NK-92 (cell line): ENCODE measurements at regions not wholly inside any gene's neighbourhood (a gene's known extent, or its start where the extent isn't known, plus 50 kb on each side); places are given as distances from the start of the nearest gene placed in this dataset.

Experiments used
- DNase-seq: peaks from one replicate; lab custom pipeline; 2025; ENCODE audit not compliant: unreplicated experiment; lab: John Stamatoyannopoulos, UW

DNA sequence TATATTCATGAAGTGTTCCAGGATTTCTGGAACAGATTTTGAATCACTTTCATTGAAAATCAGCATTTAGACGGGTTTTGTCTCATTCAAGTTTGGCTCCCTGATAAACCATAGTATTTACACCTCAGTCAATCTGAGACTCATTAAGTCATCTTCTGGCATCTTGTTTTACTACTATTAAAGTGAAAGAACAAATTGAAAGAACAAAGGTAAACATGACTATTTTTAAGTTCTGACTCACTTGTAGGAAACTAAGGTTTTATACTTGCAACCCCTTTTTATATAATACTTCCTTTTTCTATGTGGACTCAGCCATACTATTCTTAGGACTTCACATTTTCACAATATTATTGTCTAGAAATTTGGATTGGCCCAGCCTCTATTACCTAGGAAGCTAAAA is 854.4 kb downstream of the SQOR start:
- no peak for DNase-seq

DNA sequence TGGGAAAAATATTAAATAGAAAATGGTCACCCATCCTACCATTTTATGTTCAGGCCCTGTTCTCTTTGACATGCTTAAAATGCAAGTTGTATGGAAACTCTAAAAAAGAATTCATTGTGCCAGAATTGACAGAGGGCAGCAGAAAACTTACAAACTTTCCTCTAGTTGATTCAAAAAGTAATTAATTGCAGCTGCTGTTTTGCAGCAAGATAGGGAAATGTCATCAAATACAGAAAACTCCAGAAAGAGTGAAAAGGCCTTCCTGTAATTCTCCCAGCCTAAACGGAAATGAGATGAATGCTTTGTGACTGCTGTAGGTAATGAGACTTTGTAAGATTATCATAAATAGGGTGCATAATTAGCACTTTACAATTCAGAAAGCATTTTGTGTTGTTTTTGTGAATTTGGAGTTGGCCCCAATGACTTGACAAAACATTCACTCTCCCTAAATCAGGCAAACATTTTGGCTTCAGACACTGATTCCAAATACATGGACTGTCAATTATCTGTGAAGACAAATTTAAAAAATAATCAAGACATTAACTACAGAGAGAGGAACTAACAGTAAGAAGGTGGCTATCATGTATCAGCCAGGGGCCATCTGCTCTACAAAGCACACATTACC is 861.8 kb downstream of the SQOR start:
- DNase-seq = no peak

DNA sequence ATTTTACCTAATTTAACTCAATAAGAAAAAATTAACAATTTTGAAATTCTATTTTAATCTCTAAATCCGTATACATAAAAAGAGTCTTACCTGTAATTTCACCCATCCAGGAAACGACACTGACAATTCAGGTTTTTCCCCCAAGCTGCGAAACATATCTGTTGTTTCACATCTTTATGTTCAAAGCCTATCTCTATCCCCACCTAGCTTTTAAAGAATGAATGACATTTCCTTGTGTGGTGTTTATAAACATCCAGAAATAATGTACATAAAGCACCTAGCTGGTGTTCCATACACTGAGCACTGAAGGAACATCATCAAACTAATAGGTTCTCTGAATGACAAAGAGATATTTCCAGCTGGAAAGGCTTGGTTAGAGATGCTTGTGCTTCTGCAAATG is 867.8 kb downstream of the SQOR start:
- DNase-seq = no peak

DNA sequence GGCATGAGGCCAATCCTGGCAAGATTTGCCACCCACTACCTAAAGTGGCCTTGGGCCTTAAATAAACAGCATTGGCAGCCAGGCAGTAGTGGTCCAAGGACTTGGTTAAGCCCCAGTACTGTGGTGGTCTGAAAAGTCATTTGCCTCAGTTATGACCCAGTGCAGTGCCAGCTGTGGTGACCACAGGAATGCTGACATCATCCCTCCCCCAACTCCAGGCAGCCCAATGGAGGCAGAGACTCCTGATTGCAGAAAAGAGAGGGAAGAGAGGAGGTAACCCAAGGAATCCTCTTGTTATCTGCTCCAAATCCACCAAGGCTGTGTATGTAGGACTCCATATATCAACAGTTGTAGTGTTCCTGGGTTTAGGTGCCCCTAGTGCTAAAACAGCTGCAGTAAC is 883.6 kb downstream of the SQOR start:
- DNase-seq = no peak

GRCh38 chr15:46523701-46524100 is 888.9 kb downstream of the SQOR start:
- DNase-seq = no peak

DNA sequence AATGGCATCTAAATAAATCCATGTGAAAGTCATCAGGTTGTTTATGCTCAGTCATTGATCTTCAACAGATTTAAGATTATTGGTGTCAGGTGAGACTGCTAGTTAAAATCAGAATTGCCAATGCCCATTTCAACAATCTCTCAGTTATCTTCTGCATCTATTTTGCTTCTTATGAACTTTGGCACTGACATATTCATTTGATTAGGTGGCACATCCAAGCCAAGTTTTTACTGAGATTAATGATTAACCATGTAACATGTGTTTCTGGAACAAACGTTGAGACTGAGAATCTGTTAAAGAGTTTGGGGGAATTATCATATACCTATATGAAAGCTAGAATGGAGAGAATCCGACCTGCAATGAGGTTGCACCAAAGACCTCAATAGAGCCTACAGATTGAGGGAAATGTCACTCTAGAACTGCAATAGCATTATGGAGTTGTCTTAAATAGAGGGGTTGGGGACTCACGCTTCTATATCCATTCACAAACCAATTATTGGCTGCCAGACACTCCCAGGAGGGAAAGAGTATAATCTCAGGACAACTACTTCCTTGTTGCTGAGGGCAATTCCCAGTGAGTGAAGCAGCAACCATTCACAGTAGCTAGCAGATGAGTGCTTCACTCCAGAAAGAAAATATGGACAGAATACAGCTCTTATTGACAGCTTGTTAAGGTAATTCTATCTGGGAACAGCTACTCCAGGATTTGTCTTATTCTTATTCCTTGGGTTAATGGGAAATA is 891.3 kb downstream of the SQOR start:
- DNase-seq = no peak

DNA sequence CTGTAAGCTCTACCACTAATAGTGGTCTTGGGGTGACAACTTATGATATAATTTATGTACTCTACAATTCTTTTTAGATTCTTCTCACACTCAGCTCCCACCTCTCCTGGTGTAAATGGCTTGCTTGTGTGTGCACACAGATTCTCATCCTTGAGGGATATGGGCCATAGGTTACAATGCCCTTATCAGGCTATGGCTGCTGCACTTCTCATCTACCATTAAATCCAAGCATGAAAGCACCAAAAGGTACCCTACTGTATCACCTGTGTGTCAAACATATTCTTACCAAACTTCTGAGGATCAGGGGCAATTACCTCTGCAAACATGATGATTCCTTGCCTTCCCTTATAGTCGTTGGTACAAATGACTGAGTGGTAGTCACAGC is 891.9 kb downstream of the SQOR start:
- no peak for DNase-seq

- no peak for DNase-seq
Observed at GRCh38 chr15:46543626-46544025, 908.8 kb downstream of the SQOR start.

GRCh38 chr15:46548989-46549388 is 914.2 kb downstream of the SQOR start:
- DNase-seq = no peak

DNA sequence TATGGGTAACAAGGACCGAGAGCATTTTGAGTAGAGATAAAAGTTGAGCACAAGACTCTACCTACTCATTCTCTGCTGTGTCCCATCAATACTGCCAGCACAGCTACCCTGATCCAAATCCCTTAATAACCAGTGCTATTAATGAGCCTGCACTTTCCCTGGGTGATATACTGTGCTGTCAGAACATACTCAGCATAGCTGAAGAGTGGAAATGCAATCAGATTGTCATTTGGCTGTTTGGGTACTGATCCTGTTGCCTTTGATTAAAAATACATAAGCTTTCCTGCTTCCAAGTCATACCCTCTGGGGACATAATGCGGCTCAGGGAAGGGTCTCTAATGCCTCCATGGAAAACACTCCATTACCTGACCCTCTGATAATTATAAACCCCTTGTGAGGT is 917.5 kb downstream of the SQOR start:
- no peak for DNase-seq

GRCh38 chr15:46555547-46555946 is 920.7 kb downstream of the SQOR start:
- DNase-seq = no peak

DNA sequence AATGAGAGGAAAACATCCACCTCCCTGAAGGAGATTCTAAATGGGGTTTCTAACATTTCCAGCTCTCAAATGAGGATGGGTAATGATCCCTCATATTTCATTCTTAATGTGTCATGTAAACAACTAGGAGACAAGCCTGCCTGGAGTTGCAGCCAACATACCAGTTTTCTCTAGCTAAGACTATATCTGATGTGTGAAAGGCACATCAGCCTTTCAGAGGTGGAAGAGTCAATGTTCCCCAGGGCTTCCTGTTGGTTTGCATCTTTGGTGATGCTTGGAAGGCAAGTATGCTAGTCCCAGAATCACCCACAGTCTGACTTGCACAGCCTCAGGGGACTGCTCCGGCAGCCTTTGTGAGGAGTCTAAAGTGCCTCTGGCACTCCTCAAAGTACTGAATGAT is 921.2 kb downstream of the SQOR start:
- no peak for DNase-seq

DNA sequence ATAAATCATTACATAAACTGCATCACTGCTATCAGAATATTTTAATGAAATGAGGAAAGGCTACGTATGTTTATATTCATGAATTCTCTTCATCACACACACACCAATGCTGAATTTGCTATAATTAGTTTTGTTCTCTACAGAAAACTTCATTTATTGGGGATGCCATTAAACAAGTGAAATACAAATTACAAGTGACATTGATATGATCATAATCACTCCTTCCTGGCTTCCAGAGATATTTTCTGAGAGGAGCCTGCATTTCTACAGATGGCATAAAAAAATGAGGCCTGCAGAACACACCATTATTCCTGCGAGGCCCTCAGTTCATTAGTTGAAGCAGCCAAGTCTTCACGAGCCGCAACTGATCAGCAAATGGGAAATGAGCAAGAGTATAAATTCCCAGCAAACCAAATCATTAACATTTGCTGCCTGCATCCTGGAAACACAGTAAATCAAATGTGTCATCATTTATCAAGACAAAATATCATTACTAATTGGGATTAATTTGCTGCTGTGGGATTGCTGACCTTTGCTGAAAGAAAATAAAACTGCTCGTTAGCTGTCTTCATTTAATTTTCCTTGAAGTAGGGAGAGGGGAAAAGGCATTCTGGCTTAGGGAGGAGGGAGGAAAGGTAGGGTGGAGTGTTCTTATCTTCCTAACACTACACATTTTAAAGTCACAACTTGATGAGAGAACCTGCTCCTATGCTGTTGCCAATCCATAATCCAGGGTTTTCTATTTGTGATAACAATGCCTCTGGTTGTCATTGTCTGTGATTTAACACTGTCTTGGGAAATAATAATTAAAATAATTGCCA is 921.9 kb downstream of the SQOR start:
- no peak for DNase-seq

GRCh38 chr15:46567968-46568367 is 933.1 kb downstream of the SQOR start:
- DNase-seq = no peak

DNA sequence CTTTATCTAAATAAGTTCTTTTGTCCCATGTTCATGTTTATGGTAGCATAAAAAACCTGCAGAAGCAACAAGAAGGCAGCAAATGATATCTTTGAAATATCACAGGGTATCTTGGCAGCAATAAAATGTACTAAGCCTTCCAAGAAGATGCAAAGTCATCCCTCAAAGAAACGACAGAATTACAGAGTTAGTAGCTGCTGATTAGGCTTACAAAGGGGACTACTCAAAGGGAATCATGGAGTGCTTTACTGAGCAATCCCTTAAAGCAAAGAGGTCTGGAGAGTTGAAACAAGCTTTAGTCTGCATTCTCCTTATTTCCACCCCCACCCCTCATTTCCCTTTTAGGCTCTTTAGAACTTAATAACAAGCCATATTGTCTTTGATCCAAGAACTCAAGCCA is 935.0 kb downstream of the SQOR start:
- no peak for DNase-seq

DNA sequence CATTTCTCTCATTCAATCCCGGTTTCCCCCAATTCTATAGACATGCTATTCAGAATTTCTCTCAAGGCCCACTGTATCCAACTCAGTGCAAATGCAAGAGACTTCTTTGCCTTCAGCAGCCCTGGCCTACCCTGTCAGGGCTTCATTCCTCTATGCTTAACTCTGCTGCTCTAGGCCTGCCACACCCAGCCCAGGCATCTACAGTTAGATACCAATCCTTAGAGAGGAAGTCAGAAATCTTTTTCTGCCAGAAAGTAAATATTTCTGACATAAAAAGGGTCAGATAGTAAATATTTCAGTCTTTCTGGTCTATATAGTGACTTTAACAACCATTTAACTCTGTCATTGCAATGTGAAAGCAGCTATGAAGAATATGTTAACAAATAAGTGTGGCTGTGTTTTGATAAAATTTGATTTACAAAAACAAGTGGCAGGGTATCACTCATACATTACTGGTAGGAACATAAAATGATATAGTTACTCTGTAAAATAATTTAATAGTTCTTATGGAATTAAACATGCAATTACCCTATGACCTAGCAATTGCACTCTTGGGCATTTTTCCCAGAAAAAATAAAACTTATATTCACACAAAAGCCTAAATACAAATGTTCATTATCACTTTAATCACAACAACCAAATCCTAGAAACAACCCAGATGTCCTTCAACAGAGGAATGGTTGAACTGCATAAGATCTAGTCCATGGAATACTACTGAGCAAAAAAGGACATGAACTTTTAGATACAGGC is 942.0 kb downstream of the SQOR start:
- no peak for DNase-seq

GRCh38 chr15:46577767-46578166 is 942.9 kb downstream of the SQOR start:
- DNase-seq = no peak

DNA sequence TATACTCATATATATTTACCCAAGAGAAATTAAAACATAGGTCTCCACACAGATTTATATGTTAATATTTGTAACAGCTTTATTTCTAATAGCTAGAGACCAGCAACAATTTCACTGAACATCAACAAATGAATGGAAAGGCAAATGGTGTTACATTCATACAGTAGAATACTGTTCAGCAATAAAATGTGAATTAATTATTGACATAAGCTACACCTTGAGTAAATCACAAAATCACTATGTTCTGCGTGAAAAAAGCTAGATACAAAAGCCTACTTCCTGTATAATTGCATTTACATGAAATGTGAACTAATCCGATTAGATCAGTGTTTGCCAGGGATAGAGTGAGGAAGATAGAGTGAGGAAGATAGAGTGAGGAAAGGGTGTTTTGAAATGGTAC is 945.7 kb downstream of the SQOR start:
- no peak for DNase-seq

GRCh38 chr15:46580924-46581323 is 946.1 kb downstream of the SQOR start:
- DNase-seq = no peak

DNA sequence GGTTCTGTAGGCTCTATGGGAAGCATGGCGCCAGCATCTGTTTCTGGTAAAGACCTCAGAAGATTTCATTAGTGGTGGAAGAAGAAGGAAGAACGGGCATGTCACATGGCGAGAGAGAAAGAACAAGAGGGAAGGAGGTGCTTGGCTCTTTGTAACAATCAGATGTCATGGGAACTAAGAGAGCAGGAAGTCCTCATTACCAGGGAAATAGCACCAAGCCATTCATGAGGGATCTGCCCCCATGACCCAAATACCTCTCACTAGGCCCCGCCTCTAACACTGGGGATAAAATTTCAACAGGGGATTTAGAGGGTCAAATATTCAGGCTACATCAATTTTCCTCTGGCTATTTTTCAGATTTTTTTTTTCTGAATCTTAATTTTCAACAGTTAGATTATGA is 954.3 kb downstream of the SQOR start:
- no peak for DNase-seq

- DNase-seq = no peak
Observed at GRCh38 chr15:46591462-46591861, 956.6 kb downstream of the SQOR start.
